ENCODE measurements at regions not wholly inside any gene's neighbourhood (a gene's known extent, or its start where the extent isn't known, plus 50 kb on each side); places are given as distances from the start of the nearest gene placed in this dataset.

DNA sequence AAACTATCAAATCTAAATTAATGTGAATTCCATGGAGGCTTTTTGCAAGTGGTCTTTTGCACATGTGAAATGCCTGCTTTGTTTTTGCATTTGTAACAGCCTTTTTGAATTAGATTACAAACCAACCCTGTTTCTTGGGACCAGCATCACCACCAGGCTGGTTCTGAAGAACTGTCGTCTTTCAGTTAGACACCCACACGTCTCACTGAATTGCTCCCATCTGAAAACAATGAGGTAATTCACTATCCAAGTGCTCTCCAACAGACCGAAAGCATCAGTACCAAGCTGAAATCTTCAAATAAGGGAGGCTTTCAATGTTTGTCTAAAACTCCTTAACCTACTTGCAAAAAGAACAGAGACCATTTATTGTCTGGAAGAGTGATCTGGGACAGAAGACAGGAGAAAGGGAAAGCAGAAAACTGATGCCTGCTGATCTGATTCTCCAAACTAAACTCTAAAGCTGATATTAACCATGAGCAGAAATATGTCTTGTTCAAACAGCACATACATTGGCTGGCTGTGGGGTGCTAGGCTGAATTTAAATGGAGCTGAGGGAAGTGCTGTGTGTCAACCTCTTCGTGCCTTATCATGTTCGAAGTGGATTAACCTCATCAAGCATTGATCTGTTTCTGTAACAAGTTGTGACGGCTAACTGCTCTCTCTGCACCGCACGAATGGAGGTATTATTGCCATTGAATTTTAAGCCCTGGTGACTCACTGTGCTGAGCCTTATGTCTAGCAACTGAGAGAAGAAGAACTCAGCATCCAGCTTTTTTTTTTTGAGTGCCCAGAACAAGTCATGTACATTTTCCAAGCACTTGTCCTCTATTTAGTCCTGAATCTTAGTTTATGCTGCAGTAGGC lies 213.7 kb upstream of the P2RY1 start:
- Mint-ChIP-seq H3K4me1 (no peaks in the 10 kb centered on the region), H3K9me3 (no peaks in the 10 kb centered on the region), H3K27me3 (peaks cover 0 to 4% of the 10 kb centered on the region in 2 donors), H3K27ac (no peak overlapping the region), H3K4me3 (no peak overlapping the region), H3K36me3 (no peaks in the 10 kb centered on the region)
- intact Hi-C loops (cut with micrococcal nuclease), result no loop called here
- ChIA-PET POLR2A (ENCODE audit: partially characterized antibody) (no interaction called here), CTCF (ENCODE audit: partially characterized antibody) (no interaction called here)
- H3K27ac ChIP-seq (ENCODE audit: low read depth, low read length), result no peak overlapping the region
- H3K27me3 ChIP-seq (ENCODE audit: insufficient read depth, low read length), result no peaks in the 10 kb centered on the region
- no peaks in the 10 kb centered on the region for H3K9me3 ChIP-seq (ENCODE audit: control insufficient read depth in 1 of 2, low read length in 2 of 2)
- DNase-seq, result no peak
- no peaks in the 10 kb centered on the region for H3K36me3 ChIP-seq (ENCODE audit: insufficient read depth, low read length)
- no peak overlapping the region for H3K4me3 ChIP-seq (ENCODE audit: low read length in 2 of 2)
- H3K4me1 ChIP-seq (ENCODE audit: insufficient read depth, low read length), result no peaks in the 10 kb centered on the region

- intact Hi-C loops (cut with micrococcal nuclease), result no loop called here
- Mint-ChIP-seq H3K27me3 (peaks cover 0 to 4% of the 10 kb centered on the region in 2 donors), H3K4me1 (no peaks in the 10 kb centered on the region), H3K9me3 (no peaks in the 10 kb centered on the region), H3K27ac (no peak overlapping the region), H3K4me3 (no peak overlapping the region), H3K36me3 (no peaks in the 10 kb centered on the region)
- Histone ChIP-seq H3K9me3 (ENCODE audit: control insufficient read depth in 1 of 2, low read length in 2 of 2) (no peaks in the 10 kb centered on the region), H3K27me3 (ENCODE audit: insufficient read depth, low read length) (no peaks in the 10 kb centered on the region), H3K4me1 (ENCODE audit: insufficient read depth, low read length) (no peaks in the 10 kb centered on the region), H3K27ac (ENCODE audit: low read depth, low read length) (no peak overlapping the region), H3K36me3 (ENCODE audit: insufficient read depth, low read length) (no peaks in the 10 kb centered on the region), H3K4me3 (ENCODE audit: low read length in 2 of 2) (no peak overlapping the region)
- DNase-seq, result no peak
- ChIA-PET CTCF (ENCODE audit: partially characterized antibody) (no interaction called here), POLR2A (ENCODE audit: partially characterized antibody) (no interaction called here)
Measured at GRCh38 chr3:152621967-152622810, 212.7 kb upstream of the P2RY1 start.

DNA sequence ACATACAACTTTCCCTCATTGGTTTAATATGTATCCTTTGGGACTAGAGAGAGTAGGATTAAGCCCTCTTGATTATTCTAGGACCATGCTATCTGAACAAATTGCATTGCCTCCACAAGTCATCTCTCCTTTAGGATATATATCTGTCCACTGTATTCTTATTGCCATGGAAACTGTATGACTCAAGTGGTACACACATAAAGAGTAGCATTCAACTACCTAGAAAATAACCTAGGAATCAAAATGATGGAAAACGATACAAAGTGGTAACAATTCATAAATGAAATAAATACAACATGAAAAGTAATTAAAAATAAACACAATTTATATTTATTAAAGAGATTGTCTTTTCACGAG lies 212.1 kb upstream of the P2RY1 start:
- Histone ChIP-seq H3K4me1 (ENCODE audit: insufficient read depth, low read length) (no peaks in the 10 kb centered on the region), H3K4me3 (ENCODE audit: low read length in 2 of 2) (no peak overlapping the region), H3K36me3 (ENCODE audit: insufficient read depth, low read length) (no peaks in the 10 kb centered on the region), H3K27ac (ENCODE audit: low read depth, low read length) (no peak overlapping the region), H3K9me3 (ENCODE audit: control insufficient read depth in 1 of 2, low read length in 2 of 2) (no peaks in the 10 kb centered on the region), H3K27me3 (ENCODE audit: insufficient read depth, low read length) (no peaks in the 10 kb centered on the region)
- Mint-ChIP-seq H3K27ac (no peak overlapping the region), H3K36me3 (no peaks in the 10 kb centered on the region), H3K4me3 (no peak overlapping the region), H3K27me3 (peaks cover 0 to 4% of the 10 kb centered on the region in 2 donors), H3K4me1 (no peaks in the 10 kb centered on the region), H3K9me3 (no peaks in the 10 kb centered on the region)
- no peak for DNase-seq
- intact Hi-C loops (cut with micrococcal nuclease), result no loop called here
- CTCF ChIA-PET (ENCODE audit: partially characterized antibody), result no interaction called here
- POLR2A ChIA-PET (ENCODE audit: partially characterized antibody), result no interaction called here

DNA sequence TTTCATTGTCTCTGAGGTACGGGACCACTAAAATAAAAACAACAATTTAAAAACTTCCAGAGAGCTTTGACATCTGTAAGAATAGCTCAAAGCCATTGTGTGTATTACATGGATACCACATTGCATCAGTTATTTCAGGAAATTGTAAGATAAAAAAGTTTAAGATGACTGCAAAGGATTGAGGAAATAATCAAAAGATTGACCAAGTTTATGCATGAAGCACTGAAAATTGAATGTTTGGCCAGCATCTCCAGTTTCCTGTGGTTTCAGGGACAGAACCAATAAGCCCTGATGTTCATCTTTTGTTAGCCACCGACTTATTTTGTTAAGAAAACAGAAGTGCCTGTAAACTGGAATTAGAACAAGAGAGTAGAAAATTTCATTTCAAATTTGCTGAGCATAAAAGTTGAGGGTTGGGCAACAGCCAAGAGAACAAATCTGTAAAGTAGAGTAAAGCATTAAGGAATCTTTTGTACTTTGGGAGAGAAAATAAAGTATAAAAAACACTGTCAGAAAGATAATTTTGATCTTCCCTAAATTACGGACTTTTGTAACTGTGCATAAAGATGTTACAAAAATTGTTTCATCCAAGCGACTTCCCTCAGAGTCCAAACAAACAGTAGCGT lies 211.5 kb upstream of the P2RY1 start:
- no peaks in the 10 kb centered on the region for H3K4me1 Mint-ChIP-seq
- DNase-seq, result no peak
- peaks cover 0 to 5% of the 10 kb centered on the region in 2 donors for H3K27me3 Mint-ChIP-seq
- H3K4me3 Mint-ChIP-seq, result no peak overlapping the region
- no peaks in the 10 kb centered on the region for H3K4me1 ChIP-seq (ENCODE audit: insufficient read depth, low read length)
- CTCF ChIA-PET (ENCODE audit: partially characterized antibody), result no interaction called here
- H3K9me3 Mint-ChIP-seq, result no peaks in the 10 kb centered on the region
- H3K27me3 ChIP-seq (ENCODE audit: insufficient read depth, low read length), result no peaks in the 10 kb centered on the region
- no peak overlapping the region for H3K27ac Mint-ChIP-seq
- no peaks in the 10 kb centered on the region for H3K9me3 ChIP-seq (ENCODE audit: control insufficient read depth in 1 of 2, low read length in 2 of 2)
- intact Hi-C loops (cut with micrococcal nuclease), result no loop called here
- no peak overlapping the region for H3K4me3 ChIP-seq (ENCODE audit: low read length in 2 of 2)
- POLR2A ChIA-PET (ENCODE audit: partially characterized antibody), result no interaction called here
- H3K36me3 Mint-ChIP-seq, result no peaks in the 10 kb centered on the region
- no peaks in the 10 kb centered on the region for H3K36me3 ChIP-seq (ENCODE audit: insufficient read depth, low read length)
- no peak overlapping the region for H3K27ac ChIP-seq (ENCODE audit: low read depth, low read length)

GRCh38 chr3:152626226-152626625 lies 208.7 kb upstream of the P2RY1 start:
- DNase-seq, result no peak
- Mint-ChIP-seq H3K4me3 (no peak overlapping the region), H3K27me3 (peaks cover 0 to 5% of the 10 kb centered on the region in 2 donors), H3K36me3 (no peaks in the 10 kb centered on the region), H3K4me1 (no peaks in the 10 kb centered on the region), H3K27ac (no peak overlapping the region), H3K9me3 (peaks cover 0 to 4% (median 0%) of the 10 kb centered on the region in 8 donors)
- POLR2A ChIA-PET (ENCODE audit: partially characterized antibody), result no interaction called here
- intact Hi-C loops (cut with micrococcal nuclease), result no loop called here
- no peaks in the 10 kb centered on the region for H3K27me3 ChIP-seq (ENCODE audit: insufficient read depth, low read length)
- H3K4me1 ChIP-seq (ENCODE audit: insufficient read depth, low read length), result no peaks in the 10 kb centered on the region
- no peak overlapping the region for H3K27ac ChIP-seq (ENCODE audit: low read depth, low read length)
- H3K9me3 ChIP-seq (ENCODE audit: control insufficient read depth in 1 of 2, low read length in 2 of 2), result no peaks in the 10 kb centered on the region
- no peaks in the 10 kb centered on the region for H3K36me3 ChIP-seq (ENCODE audit: insufficient read depth, low read length)
- CTCF ChIA-PET (ENCODE audit: partially characterized antibody), result no interaction called here
- H3K4me3 ChIP-seq (ENCODE audit: low read length in 2 of 2), result no peak overlapping the region

DNA sequence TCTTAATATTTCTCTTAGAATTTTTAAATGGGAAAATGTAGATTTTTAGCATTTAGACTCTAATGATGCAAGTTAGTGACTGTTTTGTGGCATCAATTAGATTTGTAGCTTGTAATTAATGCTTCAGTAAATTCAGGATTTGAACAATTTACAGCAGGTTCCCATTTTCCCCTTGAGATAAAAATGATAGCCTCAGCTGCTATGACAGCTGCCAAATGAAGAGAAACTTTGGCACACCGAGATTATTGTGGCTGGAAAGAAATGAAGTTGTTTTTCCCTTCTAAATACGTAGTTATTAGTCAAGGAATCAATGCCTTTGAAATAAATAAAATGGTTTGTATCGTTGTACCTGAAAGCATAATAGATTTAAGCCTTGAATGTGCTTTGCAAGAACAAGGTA lies 206.4 kb upstream of the P2RY1 start:
- Mint-ChIP-seq H3K4me1 (no peaks in the 10 kb centered on the region), H3K4me3 (no peak overlapping the region), H3K27ac (no peak overlapping the region), H3K9me3 (peaks cover 0 to 7% (median 0%) of the 10 kb centered on the region in 8 donors), H3K27me3 (peaks cover 5 to 7% of the 10 kb centered on the region in 2 donors), H3K36me3 (no peaks in the 10 kb centered on the region)
- no peaks in the 10 kb centered on the region for H3K36me3 ChIP-seq (ENCODE audit: insufficient read depth, low read length)
- H3K4me3 ChIP-seq (ENCODE audit: low read length in 2 of 2), result no peak overlapping the region
- CTCF ChIA-PET (ENCODE audit: partially characterized antibody), result no interaction called here
- no peak overlapping the region for H3K27ac ChIP-seq (ENCODE audit: low read depth, low read length)
- no peaks in the 10 kb centered on the region for H3K9me3 ChIP-seq (ENCODE audit: control insufficient read depth in 1 of 2, low read length in 2 of 2)
- intact Hi-C loops (cut with micrococcal nuclease), result no loop called here
- POLR2A ChIA-PET (ENCODE audit: partially characterized antibody), result no interaction called here
- no peaks in the 10 kb centered on the region for H3K27me3 ChIP-seq (ENCODE audit: insufficient read depth, low read length)
- DNase-seq, result no peak
- H3K4me1 ChIP-seq (ENCODE audit: insufficient read depth, low read length), result no peaks in the 10 kb centered on the region

- Mint-ChIP-seq H3K36me3 (no peaks in the 10 kb centered on the region), H3K9me3 (peaks cover 0 to 7% (median 0%) of the 10 kb centered on the region in 8 donors), H3K4me1 (no peaks in the 10 kb centered on the region), H3K4me3 (no peak overlapping the region), H3K27ac (no peak overlapping the region), H3K27me3 (peaks cover 7% of the 10 kb centered on the region in 2 donors)
- H3K27ac ChIP-seq (ENCODE audit: low read depth, low read length), result no peak overlapping the region
- H3K4me3 ChIP-seq (ENCODE audit: low read length in 2 of 2), result no peak overlapping the region
- no peaks in the 10 kb centered on the region for H3K4me1 ChIP-seq (ENCODE audit: insufficient read depth, low read length)
- ChIA-PET CTCF (ENCODE audit: partially characterized antibody) (no interaction called here), POLR2A (ENCODE audit: partially characterized antibody) (no interaction called here)
- no peaks in the 10 kb centered on the region for H3K36me3 ChIP-seq (ENCODE audit: insufficient read depth, low read length)
- intact Hi-C loops (cut with micrococcal nuclease), result no loop called here
- H3K9me3 ChIP-seq (ENCODE audit: control insufficient read depth in 1 of 2, low read length in 2 of 2), result no peaks in the 10 kb centered on the region
- no peaks in the 10 kb centered on the region for H3K27me3 ChIP-seq (ENCODE audit: insufficient read depth, low read length)
- DNase-seq, result no peak
Measured at GRCh38 chr3:152629363-152630122, 205.4 kb upstream of the P2RY1 start.

Measured in CD4-positive, alpha-beta memory T cell (primary cell).